ENCODE measurements at regions not wholly inside any gene's neighbourhood (a gene's known extent, or its start where the extent isn't known, plus 50 kb on each side); places are given as distances from the start of the nearest gene placed in this dataset.

DNA sequence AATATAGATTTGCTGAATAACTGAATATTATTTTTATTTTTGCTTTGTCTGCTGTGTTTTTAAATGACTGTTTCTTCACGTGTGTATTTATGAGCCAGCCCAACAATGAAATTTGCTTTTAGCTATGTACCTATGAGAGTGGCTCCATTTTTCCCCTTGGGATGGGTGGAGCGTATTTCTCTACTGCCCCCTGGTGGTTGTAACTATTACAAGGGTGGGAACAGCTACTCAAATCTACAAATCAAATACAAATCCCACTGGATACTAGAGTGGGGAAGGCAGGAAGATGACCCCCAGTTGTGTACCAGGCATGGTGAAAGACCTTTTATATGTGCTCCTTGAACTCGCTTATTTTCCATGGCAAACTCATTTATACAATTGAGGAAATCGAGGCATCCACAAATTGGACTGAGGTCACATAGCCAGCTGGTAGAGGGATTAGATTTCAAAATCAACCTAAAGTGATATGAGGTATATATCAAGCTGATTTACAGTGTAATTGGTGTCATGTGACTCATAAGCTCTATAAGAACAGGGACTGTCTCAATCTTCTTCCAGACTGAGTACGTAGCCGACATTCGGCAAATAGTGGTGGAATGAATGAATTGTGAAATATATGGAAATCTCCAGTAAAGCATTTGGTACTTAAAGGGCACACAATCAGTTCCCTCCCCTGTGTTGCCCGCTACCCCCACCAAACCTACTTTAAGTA lies 69.5 kb upstream of the VEPH1 start:
- peak; percentile 52 for DNase-seq (ENCODE audit: low spot score)

DNA sequence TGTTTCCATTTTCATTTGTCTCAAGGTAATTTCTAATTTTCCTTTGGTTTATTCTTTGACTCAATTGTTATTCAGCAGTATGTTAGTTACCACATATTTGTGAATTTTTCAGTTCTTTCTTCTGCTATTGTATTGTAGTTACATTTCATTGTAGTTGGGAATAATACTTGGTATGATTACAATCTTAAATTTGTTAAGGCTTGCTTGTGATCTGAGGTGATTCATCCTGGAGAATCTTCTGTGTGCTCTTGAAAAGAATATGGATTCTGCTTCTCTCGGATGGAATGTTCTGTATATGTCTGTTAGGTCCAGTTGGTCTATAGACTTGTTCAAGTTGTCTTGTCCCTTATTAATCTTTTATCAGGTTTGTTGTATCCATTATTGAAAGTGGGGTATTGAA lies 63.4 kb upstream of the VEPH1 start:
- DNase-seq (ENCODE audit: low spot score), result no peak
- TF ChIP-seq, protein P1, sequence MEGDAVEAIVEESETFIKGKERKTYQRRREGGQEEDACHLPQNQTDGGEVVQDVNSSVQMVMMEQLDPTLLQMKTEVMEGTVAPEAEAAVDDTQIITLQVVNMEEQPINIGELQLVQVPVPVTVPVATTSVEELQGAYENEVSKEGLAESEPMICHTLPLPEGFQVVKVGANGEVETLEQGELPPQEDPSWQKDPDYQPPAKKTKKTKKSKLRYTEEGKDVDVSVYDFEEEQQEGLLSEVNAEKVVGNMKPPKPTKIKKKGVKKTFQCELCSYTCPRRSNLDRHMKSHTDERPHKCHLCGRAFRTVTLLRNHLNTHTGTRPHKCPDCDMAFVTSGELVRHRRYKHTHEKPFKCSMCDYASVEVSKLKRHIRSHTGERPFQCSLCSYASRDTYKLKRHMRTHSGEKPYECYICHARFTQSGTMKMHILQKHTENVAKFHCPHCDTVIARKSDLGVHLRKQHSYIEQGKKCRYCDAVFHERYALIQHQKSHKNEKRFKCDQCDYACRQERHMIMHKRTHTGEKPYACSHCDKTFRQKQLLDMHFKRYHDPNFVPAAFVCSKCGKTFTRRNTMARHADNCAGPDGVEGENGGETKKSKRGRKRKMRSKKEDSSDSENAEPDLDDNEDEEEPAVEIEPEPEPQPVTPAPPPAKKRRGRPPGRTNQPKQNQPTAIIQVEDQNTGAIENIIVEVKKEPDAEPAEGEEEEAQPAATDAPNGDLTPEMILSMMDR (IDR thresholded peaks at IDR 0.05; ENCODE audit: extremely low read depth, missing control alignments), result no peak

More for the DNA sequence above, 69.5 kb upstream of the VEPH1 start:
- TF ChIP-seq, protein P1 (IDR thresholded peaks at IDR 0.05; ENCODE audit: extremely low read depth, missing control alignments), result no peak

DNA sequence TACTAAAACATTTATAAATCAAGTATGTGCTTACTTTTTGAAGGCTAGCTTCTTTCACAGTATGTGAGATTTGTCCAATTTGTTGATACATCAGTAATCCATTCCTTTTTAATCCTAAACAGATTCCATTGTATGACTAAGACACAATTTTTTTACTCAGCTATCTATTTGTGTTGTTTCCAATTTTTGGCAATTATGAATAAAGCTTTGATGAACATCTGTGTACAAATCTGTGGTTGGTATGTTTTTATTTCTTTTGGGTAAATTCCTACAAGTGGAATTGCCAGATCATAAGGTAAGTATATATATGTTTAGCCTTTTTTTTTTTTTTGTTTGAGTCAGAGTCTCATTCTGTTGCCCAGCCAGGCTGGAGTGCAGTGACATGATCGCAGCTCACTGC lies 56.2 kb upstream of the VEPH1 start:
- DNase-seq (ENCODE audit: low spot score), result no peak
- TF ChIP-seq, protein P1 (IDR thresholded peaks at IDR 0.05; ENCODE audit: extremely low read depth, missing control alignments), result no peak
